Astrocyte (in vitro differentiated cells and primary cell): ENCODE measurements at regions not wholly inside any gene's neighbourhood (a gene's known extent, or its start where the extent isn't known, plus 50 kb on each side); places are given as distances from the start of the nearest gene placed in this dataset.

Experiments
- DNase-seq: peaks from one replicate; pipeline ENCODE4 v3.0.0-alpha.2; 2010; ENCODE audit warnings: low read depth
- FAIRE-seq: peaks from 2 replicates; lab custom pipeline; 2011; peaks lifted over from hg19 to GRCh38; lab: Jason Lieb, UNC
- H2AFZ ChIP-seq: 2 replicates; pipeline ENCODE4 v1.6.0; 2012; ENCODE audit warnings: low read depth, low read length, inconsistent platforms
- H3K27ac ChIP-seq: 2 replicates; pipeline ENCODE4 v1.5.1; 2011; ENCODE audit warnings: low read depth, low read length, inconsistent platforms
- H3K27me3 ChIP-seq: 2 replicates; pipeline ENCODE4 v1.6.0; 2011; ENCODE audit warnings: low read length, inconsistent platforms; ENCODE audit not compliant: insufficient read depth
- H3K36me3 ChIP-seq: 2 replicates; pipeline ENCODE4 v1.5.1; 2011; ENCODE audit warnings: low read length, inconsistent platforms; ENCODE audit not compliant: insufficient read depth
- H3K4me1 ChIP-seq: 2 replicates; pipeline ENCODE4 v1.5.1; 2011; ENCODE audit warnings: low read length, inconsistent platforms; ENCODE audit not compliant: insufficient read depth
- H3K4me2 ChIP-seq: 2 replicates; pipeline ENCODE4 v1.6.0; 2012; ENCODE audit warnings: low read length, inconsistent platforms
- H3K4me3 ChIP-seq: 2 replicates; pipeline ENCODE4 v1.5.1; 2011; ENCODE audit warnings: low read depth, mild to moderate bottlenecking, low read length, inconsistent platforms; ENCODE audit not compliant: insufficient read depth
- H3K79me2 ChIP-seq: 2 replicates; pipeline ENCODE4 v1.6.0; 2012; ENCODE audit warnings: mild to moderate bottlenecking, low read length, inconsistent platforms; ENCODE audit not compliant: insufficient read depth
- H3K9ac ChIP-seq: 2 replicates; pipeline ENCODE4 v1.6.0; 2012; ENCODE audit warnings: mild to moderate bottlenecking, low read length, inconsistent platforms
- H3K9me3 ChIP-seq: 2 replicates; pipeline ENCODE4 v1.5.1; 2012; ENCODE audit warnings: low read depth, mild to moderate bottlenecking, low read length, inconsistent platforms; ENCODE audit not compliant: insufficient read depth
- H4K20me1 ChIP-seq: 2 replicates; pipeline ENCODE4 v1.6.0; 2012; ENCODE audit warnings: low read length, inconsistent platforms; ENCODE audit not compliant: insufficient read depth
- H3K27ac Mint-ChIP-seq: one replicate; pipeline ENCODE4 v1.8.0; 2021; ENCODE audit warnings: mild to moderate bottlenecking, mixed read lengths; ENCODE audit not compliant: unreplicated experiment
- H3K27me3 Mint-ChIP-seq: one replicate; pipeline ENCODE4 v1.8.0; 2021; ENCODE audit warnings: low read depth, mixed read lengths; ENCODE audit not compliant: unreplicated experiment
- H3K36me3 Mint-ChIP-seq: one replicate; pipeline ENCODE4 v1.8.0; 2021; ENCODE audit warnings: low read depth, mixed read lengths; ENCODE audit not compliant: unreplicated experiment
- H3K4me1 Mint-ChIP-seq: one replicate; pipeline ENCODE4 v1.8.0; 2021; ENCODE audit warnings: low read depth, mixed read lengths; ENCODE audit not compliant: unreplicated experiment
- H3K4me3 Mint-ChIP-seq: one replicate; pipeline ENCODE4 v1.8.0; 2021; ENCODE audit warnings: mild to moderate bottlenecking, moderate library complexity, mixed read lengths; ENCODE audit not compliant: unreplicated experiment
- H3K9me3 Mint-ChIP-seq: one replicate; pipeline ENCODE4 v1.8.0; 2021; ENCODE audit warnings: mild to moderate bottlenecking, mixed read lengths; ENCODE audit not compliant: unreplicated experiment
- CTCF ChIP-seq: IDR thresholded peaks from 2 replicates; pipeline ENCODE4 v1.5.1; 2011; ENCODE audit warnings: low read depth, mild to moderate bottlenecking, inconsistent platforms, low read length, moderate library complexity; ENCODE audit not compliant: insufficient read depth
- EZH2 ChIP-seq: IDR thresholded peaks from 2 replicates; pipeline ENCODE4 v1.6.1; 2012; ENCODE audit warnings: mild to moderate bottlenecking, low read length, inconsistent platforms; ENCODE audit not compliant: insufficient read depth

- H3K9me3 Mint-ChIP-seq = no peaks in the 10 kb centered on the region
- H3K4me3 Mint-ChIP-seq = no peak overlapping the region
- no peaks in the 10 kb centered on the region for H3K36me3 ChIP-seq
- H3K27ac Mint-ChIP-seq = no peak overlapping the region
- H2AFZ ChIP-seq = no peak overlapping the region
- no peak overlapping the region for H3K9ac ChIP-seq
- no peaks in the 10 kb centered on the region for H3K36me3 Mint-ChIP-seq
- no peaks in the 10 kb centered on the region for H3K4me1 ChIP-seq
- H3K79me2 ChIP-seq = no peaks in the 10 kb centered on the region
- H4K20me1 ChIP-seq = no peaks in the 10 kb centered on the region
- no peak for DNase-seq
- H3K27ac ChIP-seq = no peak overlapping the region
- no peak overlapping the region for H3K4me2 ChIP-seq
- no peaks in the 10 kb centered on the region for H3K27me3 ChIP-seq
- no peak overlapping the region for H3K4me3 ChIP-seq
- peaks cover 2% of the 10 kb centered on the region for H3K4me1 Mint-ChIP-seq
- no peaks in the 10 kb centered on the region for H3K9me3 ChIP-seq
- TF ChIP-seq EZH2 = no peak
- TF ChIP-seq CTCF = no peak
- no peak for FAIRE-seq
- peaks cover 7% of the 10 kb centered on the region for H3K27me3 Mint-ChIP-seq
Measured at GRCh38 chr17:14590459-14591250, 289.8 kb downstream of the HS3ST3B1 start.

- no peak overlapping the region for H2AFZ ChIP-seq
- no peaks in the 10 kb centered on the region for H3K4me1 ChIP-seq
- no peak overlapping the region for H3K4me3 ChIP-seq
- DNase-seq (no peak), FAIRE-seq (no peak)
- no peaks in the 10 kb centered on the region for H3K79me2 ChIP-seq
- H3K27me3 ChIP-seq = no peaks in the 10 kb centered on the region
- H4K20me1 ChIP-seq = no peaks in the 10 kb centered on the region
- no peaks in the 10 kb centered on the region for H3K9me3 ChIP-seq
- Mint-ChIP-seq H3K4me3 (no peak overlapping the region), H3K4me1 (no peaks in the 10 kb centered on the region), H3K9me3 (no peaks in the 10 kb centered on the region), H3K36me3 (no peaks in the 10 kb centered on the region), H3K27me3 (no peaks in the 10 kb centered on the region), H3K27ac (no peak overlapping the region)
- no peaks in the 10 kb centered on the region for H3K36me3 ChIP-seq
- no peak overlapping the region for H3K9ac ChIP-seq
- no peak overlapping the region for H3K4me2 ChIP-seq
- TF ChIP-seq EZH2 (no peak), CTCF (no peak)
- no peak overlapping the region for H3K27ac ChIP-seq
Measured at GRCh38 chr17:14585099-14585498, 284.2 kb downstream of the HS3ST3B1 start.

- no peak overlapping the region for H3K4me3 Mint-ChIP-seq
- no peak for TF ChIP-seq CTCF
- no peak for TF ChIP-seq EZH2
- Histone ChIP-seq H2AFZ (no peak overlapping the region), H3K4me1 (no peaks in the 10 kb centered on the region), H3K4me2 (no peak overlapping the region), H3K36me3 (no peaks in the 10 kb centered on the region), H3K27ac (no peak overlapping the region), H3K79me2 (no peaks in the 10 kb centered on the region), H3K27me3 (no peaks in the 10 kb centered on the region), H3K9ac (no peak overlapping the region), H3K4me3 (no peak overlapping the region), H3K9me3 (no peaks in the 10 kb centered on the region), H4K20me1 (no peaks in the 10 kb centered on the region)
- no peaks in the 10 kb centered on the region for H3K36me3 Mint-ChIP-seq
- H3K9me3 Mint-ChIP-seq = no peaks in the 10 kb centered on the region
- no peaks in the 10 kb centered on the region for H3K27me3 Mint-ChIP-seq
- no peaks in the 10 kb centered on the region for H3K4me1 Mint-ChIP-seq
- DNase-seq = no peak
- FAIRE-seq = no peak
- no peak overlapping the region for H3K27ac Mint-ChIP-seq
Measured at GRCh38 chr17:14582996-14583395, 282.1 kb downstream of the HS3ST3B1 start.
